Epithelial cell of proximal tubule (primary cell): ENCODE measurements at regions not wholly inside any gene's neighbourhood (a gene's known extent, or its start where the extent isn't known, plus 50 kb on each side); places are given as distances from the start of the nearest gene placed in this dataset.
"Not testable (repeated sequence)": the region's sequence is repeated elsewhere in the genome, so short reads cannot be mapped to it uniquely, and the experiment has no call there.

Experiments used
- DNase-seq: peaks from one replicate; pipeline ENCODE4 v3.0.0-alpha.2; 2011; ENCODE audit warnings: low read depth
- H3K4me3 ChIP-seq: 2 replicates; pipeline ENCODE4 v1.5.1; 2011; ENCODE audit warnings: low read depth, mild to moderate bottlenecking, low read length
- CTCF ChIP-seq: conservative IDR thresholded peaks from 2 replicates; pipeline ENCODE4 v1.5.1; 2012; ENCODE audit warnings: low read depth, mild to moderate bottlenecking, low read length

GRCh38 chr1:47689894-47690293 is 252.1 kb downstream of the FOXD2 start:
- H3K4me3 ChIP-seq = no peak overlapping the region
- no peak for TF ChIP-seq CTCF
- DNase-seq = no peak

- no peak for TF ChIP-seq CTCF
- no peak for DNase-seq
- no peak overlapping the region for H3K4me3 ChIP-seq
Measured at GRCh38 chr1:47690341-47691250, 252.8 kb downstream of the FOXD2 start.

DNA sequence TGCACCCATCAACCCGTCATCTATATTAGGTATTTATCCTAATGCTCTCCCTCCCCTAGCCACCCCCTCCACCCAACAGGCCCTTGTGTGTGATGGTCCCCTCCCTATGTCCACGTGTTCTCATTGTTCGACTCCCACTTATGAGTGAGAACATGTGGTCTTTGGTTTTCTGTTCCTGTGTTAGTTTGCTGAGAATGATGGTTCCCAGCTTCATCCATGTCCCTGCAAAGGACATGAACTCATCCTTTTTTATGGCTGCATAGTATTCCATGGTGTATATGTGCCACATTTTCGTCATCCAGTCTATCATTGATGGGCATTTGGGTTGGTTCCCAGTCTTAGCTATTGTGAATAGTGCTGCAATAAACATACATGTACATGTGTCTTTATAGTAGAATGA is 253.4 kb downstream of the FOXD2 start:
- H3K4me3 ChIP-seq = not testable (repeated sequence)

GRCh38 chr1:47692196-47692595 is 254.4 kb downstream of the FOXD2 start:
- DNase-seq = no peak

More for the DNA sequence above, 253.4 kb downstream of the FOXD2 start:
- DNase-seq = not testable (repeated sequence)

DNA sequence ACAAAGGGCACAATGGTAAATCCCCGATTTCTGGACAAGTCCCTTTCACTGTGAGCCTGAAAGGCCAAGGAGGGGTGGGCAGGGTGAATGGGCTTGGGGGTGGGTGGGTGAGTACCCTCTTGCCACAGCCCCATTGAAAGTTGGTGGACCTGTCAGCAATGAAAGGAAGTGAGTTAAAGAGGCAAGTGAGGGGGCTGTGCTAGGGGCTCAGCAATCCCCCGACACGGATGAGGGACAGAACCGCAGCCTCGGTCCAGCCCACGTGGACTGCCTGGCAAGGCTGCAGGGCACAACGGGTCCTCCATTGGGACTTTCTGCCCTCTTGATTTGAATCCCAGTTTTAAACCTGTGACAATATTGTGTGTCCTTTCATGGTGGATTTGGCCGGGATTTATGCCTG is 255.3 kb downstream of the FOXD2 start:
- DNase-seq = no peak
- no peak overlapping the region for H3K4me3 ChIP-seq
- TF ChIP-seq CTCF = no peak

More at GRCh38 chr1:47692196-47692595, 254.4 kb downstream of the FOXD2 start:
- H3K4me3 ChIP-seq = no peak overlapping the region
- TF ChIP-seq CTCF = no peak

- H3K4me3 ChIP-seq = no peak overlapping the region
- no peak for TF ChIP-seq CTCF
- DNase-seq = no peak
Measured at GRCh38 chr1:47694011-47694890, 256.4 kb downstream of the FOXD2 start.

DNA sequence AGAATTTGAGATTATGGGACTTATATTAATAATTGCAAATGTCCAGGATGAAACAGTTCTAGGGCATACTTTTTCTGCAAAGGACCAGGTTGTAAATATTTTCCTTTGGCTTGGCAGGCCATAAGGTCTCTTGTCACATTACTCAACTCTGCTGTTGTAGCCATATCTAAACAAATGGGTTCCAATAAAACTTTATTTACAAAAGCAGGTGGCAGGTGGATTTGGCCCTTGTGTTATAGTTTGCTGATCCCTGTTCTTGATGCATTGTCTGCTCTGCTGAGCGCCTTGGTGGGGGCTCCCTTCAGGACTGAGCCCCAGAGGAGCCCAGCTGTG is 258.5 kb downstream of the FOXD2 start:
- no peak for TF ChIP-seq CTCF
- DNase-seq = no peak
- H3K4me3 ChIP-seq = no peak overlapping the region
